ENCODE measurements at regions not wholly inside any gene's neighbourhood (a gene's known extent, or its start where the extent isn't known, plus 50 kb on each side); places are given as distances from the start of the nearest gene placed in this dataset.

- no peak for TF ChIP-seq POLR2AphosphoS5 (IDR thresholded peaks at IDR 0.05)
- no peak for TF ChIP-seq EP300 (IDR thresholded peaks at IDR 0.05)
- TF ChIP-seq, protein P1, sequence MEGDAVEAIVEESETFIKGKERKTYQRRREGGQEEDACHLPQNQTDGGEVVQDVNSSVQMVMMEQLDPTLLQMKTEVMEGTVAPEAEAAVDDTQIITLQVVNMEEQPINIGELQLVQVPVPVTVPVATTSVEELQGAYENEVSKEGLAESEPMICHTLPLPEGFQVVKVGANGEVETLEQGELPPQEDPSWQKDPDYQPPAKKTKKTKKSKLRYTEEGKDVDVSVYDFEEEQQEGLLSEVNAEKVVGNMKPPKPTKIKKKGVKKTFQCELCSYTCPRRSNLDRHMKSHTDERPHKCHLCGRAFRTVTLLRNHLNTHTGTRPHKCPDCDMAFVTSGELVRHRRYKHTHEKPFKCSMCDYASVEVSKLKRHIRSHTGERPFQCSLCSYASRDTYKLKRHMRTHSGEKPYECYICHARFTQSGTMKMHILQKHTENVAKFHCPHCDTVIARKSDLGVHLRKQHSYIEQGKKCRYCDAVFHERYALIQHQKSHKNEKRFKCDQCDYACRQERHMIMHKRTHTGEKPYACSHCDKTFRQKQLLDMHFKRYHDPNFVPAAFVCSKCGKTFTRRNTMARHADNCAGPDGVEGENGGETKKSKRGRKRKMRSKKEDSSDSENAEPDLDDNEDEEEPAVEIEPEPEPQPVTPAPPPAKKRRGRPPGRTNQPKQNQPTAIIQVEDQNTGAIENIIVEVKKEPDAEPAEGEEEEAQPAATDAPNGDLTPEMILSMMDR (IDR thresholded peaks at IDR 0.05): no peak
Measured at GRCh38 chr2:144630459-144631215, 110.7 kb upstream of the ZEB2 start.

Data from suprapubic skin (tissue), 4 donors.